ENCODE measurements at regions not wholly inside any gene's neighbourhood (a gene's known extent, or its start where the extent isn't known, plus 50 kb on each side); places are given as distances from the start of the nearest gene placed in this dataset.

DNA sequence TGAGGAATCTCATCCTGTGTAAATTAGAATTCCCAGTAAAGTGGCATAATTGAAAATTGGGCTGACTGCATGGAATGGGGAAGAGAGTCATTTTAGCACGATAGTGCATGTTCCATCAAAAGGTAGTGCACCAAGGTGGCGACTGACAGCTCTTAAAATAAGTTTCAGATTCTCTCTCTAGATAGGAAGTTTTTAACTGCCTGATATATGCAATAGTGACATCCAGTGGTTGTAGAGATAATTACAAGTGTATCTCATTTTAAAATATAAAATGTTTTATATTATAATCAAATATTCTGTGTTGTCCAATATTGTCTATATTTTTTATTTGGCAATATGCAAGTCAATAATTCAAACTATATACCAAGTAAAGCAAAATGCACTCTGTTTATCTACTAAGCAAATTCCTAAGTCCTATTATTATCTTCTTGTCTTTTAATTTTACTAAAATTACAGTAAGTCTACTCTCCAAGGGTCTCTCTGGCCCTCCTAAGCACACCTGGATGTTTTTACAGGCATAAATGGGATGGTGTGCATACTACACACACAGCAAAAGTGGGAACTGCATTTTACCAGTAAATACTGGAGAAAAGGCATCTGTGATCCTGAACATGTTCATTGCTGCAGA lies 397.7 kb upstream of the HNRNPA3 start:
- no peak for DNase-seq (ENCODE audit: low spot score)

DNA sequence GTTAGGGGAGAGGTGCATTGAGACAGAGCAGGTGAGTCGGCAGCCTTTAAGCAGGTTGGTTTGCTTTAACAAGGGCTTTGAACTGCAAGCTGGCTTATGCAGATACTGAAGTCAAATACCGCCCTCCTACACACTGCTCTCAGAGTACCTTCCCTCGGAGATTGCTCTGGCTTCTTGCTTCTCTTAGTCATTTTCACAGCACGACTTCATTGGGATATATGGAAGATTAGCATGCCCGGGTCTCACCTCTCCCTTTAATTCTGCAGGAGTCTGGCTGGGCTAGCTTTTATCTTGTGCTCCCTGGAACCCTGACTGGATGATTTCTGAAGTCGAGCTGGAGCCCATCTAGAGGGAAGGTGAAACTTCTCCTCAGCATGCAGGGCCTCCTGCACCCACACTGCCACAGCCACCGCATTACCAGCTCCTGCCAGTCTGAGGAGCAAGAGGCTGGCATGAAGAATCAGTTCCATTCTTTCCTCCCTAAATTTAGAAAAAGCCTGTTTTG lies 395.5 kb upstream of the HNRNPA3 start:
- no peak for DNase-seq (ENCODE audit: low spot score)

DNA sequence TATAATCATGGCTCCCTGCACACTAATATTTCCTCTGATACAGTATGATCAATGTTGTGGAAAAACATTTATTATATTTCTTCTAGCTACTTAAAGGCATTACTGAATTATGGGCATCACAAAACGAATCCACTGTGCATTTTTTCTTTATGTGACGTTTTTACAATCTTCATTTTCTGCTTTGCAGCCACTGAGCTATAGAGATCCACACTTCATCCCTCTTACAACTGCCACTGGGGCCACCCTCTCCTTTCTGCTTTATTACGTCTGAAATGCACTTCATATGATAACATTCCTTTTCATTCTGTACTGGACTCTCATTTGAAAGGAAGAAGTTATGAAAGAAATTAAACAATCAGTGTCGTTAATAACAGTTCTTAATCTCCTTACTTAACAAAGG lies 394.5 kb upstream of the HNRNPA3 start:
- no peak for DNase-seq (ENCODE audit: low spot score)

DNA sequence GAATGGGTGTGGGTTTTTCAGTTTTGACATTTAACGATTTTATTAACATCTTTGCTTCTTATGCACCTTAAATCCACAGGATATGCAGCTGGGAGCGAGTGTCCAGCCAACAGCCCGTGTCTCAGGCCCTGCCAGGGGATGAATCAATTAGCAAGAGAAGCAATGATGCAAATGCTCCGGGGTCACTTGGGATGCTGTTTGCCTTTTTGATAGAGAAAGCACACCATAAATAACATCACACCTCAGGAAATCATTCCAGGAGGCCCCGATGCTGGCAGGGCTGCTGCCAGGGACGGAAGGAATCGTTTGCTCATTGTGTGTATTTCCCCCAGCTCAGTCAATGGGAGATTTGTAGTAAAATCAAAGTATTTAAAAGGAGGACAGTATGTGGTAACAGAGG lies 394.0 kb upstream of the HNRNPA3 start:
- no peak for DNase-seq (ENCODE audit: low spot score)

DNA sequence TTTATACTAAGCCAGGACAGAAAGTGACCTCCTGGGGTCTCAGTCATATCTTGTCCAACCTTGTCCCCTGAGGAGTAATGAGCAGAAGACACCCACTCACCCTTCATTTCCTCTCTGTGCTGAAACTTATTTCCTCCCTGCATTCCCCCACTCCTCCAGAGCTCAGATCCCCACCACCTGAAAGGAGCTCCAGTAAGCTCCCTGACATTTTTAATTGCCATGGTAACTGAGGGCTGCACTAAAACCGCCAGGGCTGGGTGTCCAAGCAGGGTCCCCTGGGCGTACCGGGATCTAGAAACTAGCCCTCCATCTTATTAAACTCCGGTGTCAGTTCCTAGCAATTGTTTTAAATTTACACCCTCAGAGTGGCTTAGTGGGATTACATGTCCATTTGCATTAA lies 393.3 kb upstream of the HNRNPA3 start:
- DNase-seq (ENCODE audit: low spot score) = no peak

DNA sequence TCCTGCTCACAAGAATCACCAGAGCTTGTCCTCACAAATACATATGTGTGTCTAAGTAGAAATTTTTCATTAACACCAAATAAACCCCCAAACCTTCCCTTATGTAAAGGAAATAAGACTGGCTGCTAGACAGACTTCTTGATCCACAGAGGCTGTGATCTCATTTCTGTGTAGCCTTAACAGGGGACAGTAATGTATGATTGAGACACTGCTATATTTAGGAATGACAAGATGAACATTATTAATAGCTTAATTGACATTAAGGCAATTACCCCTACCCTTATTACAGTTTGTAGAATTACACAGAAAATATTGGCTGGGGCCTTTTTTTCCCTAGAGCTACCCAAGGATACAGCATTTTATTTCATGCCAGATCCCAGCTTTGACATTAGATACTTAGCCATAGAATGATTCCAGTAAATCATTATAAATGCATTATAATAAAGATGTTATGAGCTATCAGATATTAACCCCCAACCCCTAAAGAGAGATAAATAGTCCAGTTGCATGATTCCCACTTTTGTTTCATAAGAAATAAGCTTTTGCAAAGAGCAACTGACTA lies 392.1 kb upstream of the HNRNPA3 start:
- no peak for DNase-seq (ENCODE audit: low spot score)

DNA sequence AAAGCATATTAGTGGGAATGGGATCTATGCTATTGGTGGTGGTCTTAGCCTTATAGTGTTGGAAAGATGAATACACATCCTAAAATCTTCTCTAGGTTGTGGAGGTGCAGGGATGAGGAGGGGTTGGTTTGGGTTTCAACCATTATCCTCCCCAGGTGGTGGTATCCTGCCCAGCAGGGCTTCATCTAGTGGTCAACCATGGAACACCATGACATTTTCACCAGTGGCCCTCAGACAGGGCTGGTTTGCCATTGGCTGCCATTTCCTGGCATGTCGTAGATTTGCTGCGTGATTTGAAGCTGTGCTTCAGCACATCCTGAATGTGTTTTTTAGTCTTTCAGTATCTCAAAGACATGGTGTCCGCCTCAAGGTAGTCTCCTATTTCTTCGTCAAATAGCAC lies 391.2 kb upstream of the HNRNPA3 start:
- DNase-seq (ENCODE audit: low spot score) = no peak

DNA sequence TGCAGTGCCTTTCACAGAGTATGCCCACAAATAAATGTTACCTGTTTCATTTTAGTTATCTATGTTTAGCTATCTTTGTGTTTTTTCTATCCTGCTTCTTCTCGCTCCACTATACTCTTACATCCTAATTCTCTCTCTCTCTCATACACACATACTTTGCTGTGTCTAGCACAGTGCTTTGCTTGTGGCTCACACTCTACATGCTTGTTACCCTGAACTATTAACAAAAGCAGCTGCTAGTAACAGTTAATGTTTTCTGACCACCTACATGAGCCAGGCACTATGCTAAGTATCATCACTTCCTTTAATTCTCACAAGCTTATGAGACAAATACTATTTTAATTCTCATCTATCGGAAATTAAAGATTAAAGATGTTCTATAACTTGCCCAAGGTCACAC lies 390.5 kb upstream of the HNRNPA3 start:
- no peak for DNase-seq (ENCODE audit: low spot score)

GRCh38 chr2:176826356-176826755 lies 386.2 kb upstream of the HNRNPA3 start:
- no peak for DNase-seq (ENCODE audit: low spot score)

- no peak for DNase-seq (ENCODE audit: low spot score)
Observed at GRCh38 chr2:176826984-176827668, 385.5 kb upstream of the HNRNPA3 start.

- no peak for DNase-seq (ENCODE audit: low spot score)
Observed at GRCh38 chr2:176830362-176830761, 382.2 kb upstream of the HNRNPA3 start.

- DNase-seq (ENCODE audit: low spot score) = no peak
Observed at GRCh38 chr2:176832086-176832485, 380.5 kb upstream of the HNRNPA3 start.

DNA sequence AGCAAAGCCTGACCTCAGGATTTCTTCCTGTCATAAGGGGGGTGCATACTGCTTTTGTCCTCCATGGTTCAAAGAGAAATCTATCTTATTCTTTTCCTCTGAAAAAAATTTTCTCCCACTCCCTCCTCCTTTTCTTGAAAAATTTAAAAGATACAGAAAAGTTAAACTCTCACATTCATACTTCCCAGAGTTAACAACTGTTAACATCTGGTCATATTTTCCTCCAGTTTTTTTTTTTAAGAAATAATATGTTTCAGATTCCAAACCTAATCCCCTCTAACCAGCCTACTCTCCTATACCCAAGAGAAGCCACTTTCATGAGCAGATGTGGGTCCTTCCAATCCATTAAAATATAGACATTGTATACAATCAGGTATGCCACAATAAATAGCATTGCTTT lies 378.9 kb upstream of the HNRNPA3 start:
- DNase-seq (ENCODE audit: low spot score) = no peak

DNA sequence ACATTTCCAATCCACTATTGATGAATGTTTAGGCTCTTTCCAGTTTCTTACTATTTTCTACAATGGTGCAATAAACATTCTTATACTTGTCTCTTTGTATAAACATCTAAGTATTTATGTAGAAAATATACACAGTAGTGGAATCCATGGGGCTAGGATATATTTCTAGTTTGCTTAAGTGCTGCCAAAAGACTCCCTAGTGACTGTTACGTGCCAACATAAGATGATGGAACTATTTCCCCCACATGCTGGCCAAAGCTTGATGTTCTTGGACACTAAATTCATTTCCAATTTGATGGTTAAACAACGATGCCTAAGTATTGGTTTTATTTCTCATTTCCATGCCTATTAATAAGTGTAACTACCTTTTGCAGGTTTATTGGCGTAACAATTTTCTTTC lies 378.4 kb upstream of the HNRNPA3 start:
- no peak for DNase-seq (ENCODE audit: low spot score)

DNA sequence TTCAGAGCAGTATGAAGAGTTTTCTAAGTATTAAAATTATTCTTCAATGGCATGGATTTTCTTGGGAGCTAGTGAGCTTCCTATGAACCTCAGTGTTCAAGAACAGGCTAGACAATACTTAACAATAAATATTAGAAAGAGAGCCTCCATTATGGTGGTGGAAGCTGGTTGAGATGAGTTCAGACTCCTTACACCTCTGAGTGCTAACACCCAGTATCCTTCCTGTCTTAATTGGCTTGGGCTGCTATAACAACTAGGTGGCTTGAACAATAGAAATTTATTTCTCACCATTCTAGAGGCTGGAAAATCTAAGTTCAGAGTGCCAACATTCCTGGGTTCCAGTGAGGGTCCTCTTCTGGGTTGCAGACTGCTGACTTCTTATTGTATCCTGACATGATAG lies 369.4 kb upstream of the HNRNPA3 start:
- no peak for DNase-seq (ENCODE audit: low spot score)

DNA sequence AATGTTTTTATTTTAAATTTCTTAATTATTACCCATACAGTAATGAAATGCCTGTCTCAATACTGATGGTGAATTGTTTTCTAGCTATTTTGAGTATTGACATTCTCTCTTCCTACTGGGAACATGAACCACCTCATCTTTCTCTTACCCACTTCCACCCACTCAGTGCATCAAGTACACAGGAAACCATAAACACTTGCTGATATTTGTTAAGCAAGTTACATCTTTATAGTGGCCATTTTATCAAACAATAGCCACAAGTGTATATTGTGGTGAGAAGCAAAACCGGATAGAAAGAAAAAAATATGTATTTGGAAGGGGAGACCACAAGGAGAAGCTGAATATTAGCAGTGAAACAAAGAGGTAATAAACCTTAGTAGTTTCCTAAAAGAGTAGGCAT lies 368.1 kb upstream of the HNRNPA3 start:
- DNase-seq (ENCODE audit: low spot score) = no peak

GRCh38 chr2:176845718-176846117 lies 366.9 kb upstream of the HNRNPA3 start:
- DNase-seq (ENCODE audit: low spot score) = no peak

- DNase-seq (ENCODE audit: low spot score) = no peak
Observed at GRCh38 chr2:176847575-176847974, 365.0 kb upstream of the HNRNPA3 start.

- no peak for DNase-seq (ENCODE audit: low spot score)
Observed at GRCh38 chr2:176848844-176849243, 363.8 kb upstream of the HNRNPA3 start.

GRCh38 chr2:176851200-176851888 lies 361.2 kb upstream of the HNRNPA3 start:
- no peak for DNase-seq (ENCODE audit: low spot score)

- DNase-seq (ENCODE audit: low spot score) = no peak
Observed at GRCh38 chr2:176851889-176852483, 360.6 kb upstream of the HNRNPA3 start.

DNA sequence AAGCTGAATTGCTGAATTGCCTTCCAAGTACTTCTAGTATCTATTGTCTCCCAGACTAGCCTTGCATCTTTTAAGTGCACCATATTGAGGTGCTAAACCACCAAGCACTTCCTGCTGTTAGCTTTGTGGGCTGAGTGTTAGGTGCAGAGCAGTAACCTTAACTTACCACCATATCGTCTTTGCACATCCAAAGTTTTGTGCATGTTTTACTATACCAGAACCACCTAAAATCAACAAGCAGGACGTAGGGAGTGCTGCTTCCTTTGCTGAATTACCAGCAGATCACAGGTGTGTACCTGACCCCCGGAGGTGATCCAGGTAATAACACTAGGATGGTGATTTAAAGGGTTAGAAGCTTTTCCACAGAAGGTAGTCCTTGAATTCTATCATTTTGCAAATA lies 359.9 kb upstream of the HNRNPA3 start:
- DNase-seq (ENCODE audit: low spot score) = no peak

DNA sequence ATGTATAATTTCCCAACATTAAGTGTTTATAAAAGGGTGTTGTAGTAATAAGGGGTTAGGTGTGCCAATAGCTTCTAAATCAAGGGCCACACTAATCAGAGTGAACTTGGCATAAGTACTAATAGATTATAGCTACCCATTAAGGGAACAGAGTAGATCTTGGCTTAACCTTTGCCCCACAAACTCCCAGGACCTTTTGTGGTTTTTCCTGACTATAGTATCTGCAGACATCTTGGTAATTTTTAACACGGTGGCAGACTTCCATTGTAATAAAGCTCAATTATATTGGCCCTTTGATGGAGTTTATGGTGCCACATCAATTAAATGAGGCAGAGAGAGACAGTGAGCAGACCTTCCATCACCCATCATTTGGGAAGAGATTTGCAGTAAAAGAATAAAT lies 358.5 kb upstream of the HNRNPA3 start:
- DNase-seq (ENCODE audit: low spot score) = no peak

Measured in hematopoietic multipotent progenitor cell treated with erythropoietin and hydrocortisone succinate and interleukin-3 and kit ligand, for 17 days (in vitro differentiated cells).